H9 (cell line): ENCODE measurements at regions not wholly inside any gene's neighbourhood (a gene's known extent, or its start where the extent isn't known, plus 50 kb on each side); places are given as distances from the start of the nearest gene placed in this dataset.

Experiments used
- DNase-seq: peaks from one replicate; pipeline ENCODE4 v3.0.0-alpha.2; 2017
- H2AFZ ChIP-seq: one replicate; pipeline ENCODE4 v1.6.1; 2013; ENCODE audit warnings: mild to moderate bottlenecking, low read length, control low read depth, moderate library complexity
- H2AK5ac ChIP-seq: 2 replicates; pipeline ENCODE4 v1.6.1; 2013; ENCODE audit warnings: low read length, control low read depth, mixed read lengths; ENCODE audit not compliant: insufficient read length
- H2BK120ac ChIP-seq: one replicate; pipeline ENCODE4 v1.6.1; 2013; ENCODE audit warnings: low read depth, mild to moderate bottlenecking, low read length, control low read depth, inconsistent platforms; ENCODE audit not compliant: poor library complexity, severe bottlenecking
- H2BK12ac ChIP-seq: 2 replicates; pipeline ENCODE4 v1.6.1; 2013; ENCODE audit warnings: low read length, control low read depth, mixed read lengths, low read depth; ENCODE audit not compliant: insufficient read length
- H2BK15ac ChIP-seq: 2 replicates; pipeline ENCODE4 v1.6.1; 2013; ENCODE audit warnings: low read depth, low read length, control low read depth
- H2BK20ac ChIP-seq: one replicate; pipeline ENCODE4 v1.6.1; 2013; ENCODE audit warnings: low read depth, mild to moderate bottlenecking, low read length, control low read depth, inconsistent platforms; ENCODE audit not compliant: poor library complexity, severe bottlenecking
- H2BK5ac ChIP-seq: 2 replicates; pipeline ENCODE4 v1.6.1; 2013; ENCODE audit warnings: low read length, control low read depth, mixed read lengths; ENCODE audit not compliant: insufficient read length
- H3K14ac ChIP-seq: 2 replicates; pipeline ENCODE4 v1.6.1; 2013; ENCODE audit warnings: low read length, control low read depth; ENCODE audit not compliant: insufficient read depth
- H3K18ac ChIP-seq: 2 replicates; pipeline ENCODE4 v1.6.1; 2013; ENCODE audit warnings: low read depth, mild to moderate bottlenecking, mixed read lengths, low read length, control low read depth; ENCODE audit not compliant: insufficient read length
- H3K23ac ChIP-seq: 2 replicates; pipeline ENCODE4 v1.6.1; 2013; ENCODE audit warnings: low read length, control low read depth, mixed read lengths, low read depth; ENCODE audit not compliant: insufficient read length
- H3K23me2 ChIP-seq: 2 replicates; pipeline ENCODE4 v1.6.1; 2013; ENCODE audit warnings: low read depth, mild to moderate bottlenecking, mixed read lengths, low read length, control low read depth; ENCODE audit not compliant: insufficient read length, poor library complexity, severe bottlenecking
- H3K27ac ChIP-seq: 2 replicates; pipeline ENCODE4 v1.5.1; 2013; ENCODE audit warnings: low read length, control low read depth, mixed read lengths, low read depth; ENCODE audit not compliant: insufficient read length
- H3K27me3 ChIP-seq: 2 replicates; pipeline ENCODE4 v1.6.1; 2013; ENCODE audit warnings: low read length, control low read depth, inconsistent platforms; ENCODE audit not compliant: insufficient read depth
- H3K4ac ChIP-seq: 2 replicates; pipeline ENCODE4 v1.6.1; 2013; ENCODE audit warnings: low read depth, mild to moderate bottlenecking, control low read depth, inconsistent platforms, low read length, moderate library complexity
- H3K4me1 ChIP-seq: 2 replicates; pipeline ENCODE4 v1.6.1; 2013; ENCODE audit warnings: low read length, control low read depth, inconsistent platforms; ENCODE audit not compliant: insufficient read depth
- H3K4me2 ChIP-seq: 2 replicates; pipeline ENCODE4 v1.6.1; 2013; ENCODE audit warnings: low read length, control low read depth, mixed read lengths; ENCODE audit not compliant: insufficient read length, insufficient read depth
- H3K56ac ChIP-seq: 2 replicates; pipeline ENCODE4 v1.6.1; 2013; ENCODE audit warnings: low read depth, mild to moderate bottlenecking, mixed read lengths, low read length, control low read depth; ENCODE audit not compliant: insufficient read length
- H3K79me1 ChIP-seq: 2 replicates; pipeline ENCODE4 v1.6.1; 2013; ENCODE audit warnings: low read depth, mild to moderate bottlenecking, moderate library complexity, low read length, control low read depth, inconsistent platforms; ENCODE audit not compliant: insufficient read depth, poor library complexity, severe bottlenecking
- H3K79me2 ChIP-seq: 2 replicates; pipeline ENCODE4 v1.6.1; 2013; ENCODE audit warnings: low read length, control low read depth, inconsistent platforms; ENCODE audit not compliant: insufficient read depth
- H3K9ac ChIP-seq: 2 replicates; pipeline ENCODE4 v1.6.1; 2013; ENCODE audit warnings: low read length, control low read depth, mixed read lengths; ENCODE audit not compliant: insufficient read length; ENCODE audit errors: extremely low read depth
- H3K9me3 ChIP-seq: one replicate; pipeline ENCODE4 v1.6.1; 2013; ENCODE audit warnings: low read depth, low read length, inconsistent platforms; ENCODE audit not compliant: control insufficient read depth
- H3T11ph ChIP-seq: one replicate; pipeline ENCODE4 v1.6.1; 2013; ENCODE audit warnings: mild to moderate bottlenecking, low read length, control low read depth, inconsistent platforms
- H4K20me1 ChIP-seq: one replicate; pipeline ENCODE4 v1.6.1; 2013; ENCODE audit not compliant: control insufficient read depth, insufficient read length, insufficient read depth
- H4K5ac ChIP-seq: 2 replicates; pipeline ENCODE4 v1.6.1; 2013; ENCODE audit warnings: low read depth, mild to moderate bottlenecking, mixed read lengths, low read length, control low read depth; ENCODE audit not compliant: insufficient read length
- H4K8ac ChIP-seq: replicated peaks from 2 replicates; pipeline ENCODE4 v1.6.1; 2013; ENCODE audit warnings: low read length, control low read depth, mixed read lengths, low read depth; ENCODE audit not compliant: insufficient read length
- H4K91ac ChIP-seq: 2 replicates; pipeline ENCODE4 v1.6.1; 2013; ENCODE audit warnings: low read depth, mild to moderate bottlenecking, moderate library complexity, mixed read lengths, low read length, control low read depth; ENCODE audit not compliant: insufficient read length
- H3K27ac Mint-ChIP-seq, 3 experiments: 2 replicates in 2 of 3; 3 replicates in 1 of 3; pipeline ENCODE4 v1.8.0; 2020 to 2021; ENCODE audit warnings: mixed read lengths in 3 of 3, mild to moderate bottlenecking in 1 of 3, moderate library complexity in 1 of 3
- H3K27me3 Mint-ChIP-seq: 2 replicates; pipeline ENCODE4 v1.8.0; 2021; ENCODE audit warnings: low read depth, mild to moderate bottlenecking, moderate library complexity, mixed read lengths
- H3K36me3 Mint-ChIP-seq, 3 experiments: 2 replicates in 2 of 3; 3 replicates in 1 of 3; pipeline ENCODE4 v1.8.0; 2020 to 2021; ENCODE audit warnings: low read depth in 3 of 3, mixed read lengths in 3 of 3; ENCODE audit not compliant: insufficient read depth in 1 of 3
- H3K4me1 Mint-ChIP-seq, 2 experiments: 2 replicates each; pipeline ENCODE4 v1.8.0; 2020; ENCODE audit warnings: mixed read lengths in 2 of 2
- H3K4me3 Mint-ChIP-seq, 2 experiments: 2 replicates in 1 of 2; 3 replicates in 1 of 2; pipeline ENCODE4 v1.8.0; 2020 to 2021; ENCODE audit warnings: mild to moderate bottlenecking in 2 of 2, mixed read lengths in 2 of 2, moderate library complexity in 1 of 2
- H3K9me3 Mint-ChIP-seq, 2 experiments: 2 replicates in 1 of 2; 3 replicates in 1 of 2; pipeline ENCODE4 v1.8.0; 2020; ENCODE audit warnings: mild to moderate bottlenecking in 2 of 2, mixed read lengths in 2 of 2, moderate library complexity in 1 of 2
- WGBS: extraction: QIAGEN DNeasy Blood & Tissue Kit; methylation state at CpG from one replicate; pipeline ENCODE4 v1.1.7; 2013; ENCODE audit warnings: missing lambda C conversion rate, low lambda C conversion rate, mixed read lengths; ENCODE audit not compliant: insufficient read length; ENCODE audit errors: extremely low coverage; 5-methylcytosine and 5-hydroxymethylcytosine counted together
- TF ChIP-seq, protein P1 (sequence below): fragments of 200-600 bp; sonication (generic); conservative IDR thresholded peaks from 3 replicates; pipeline ENCODE4 v1.8.0; 2021; ENCODE audit warnings: antibody characterized with exemption, mild to moderate bottlenecking

- H3K9me3 ChIP-seq, result no peaks in the 10 kb centered on the region
- H3K4me1 Mint-ChIP-seq, result no peaks in the 10 kb centered on the region
- peaks cover 0 to 2% of the 10 kb centered on the region in 2 experiments; a peak in 3 of 5 replicates for H3K9me3 Mint-ChIP-seq
- no peak overlapping the region for H2AK5ac ChIP-seq
- H3K27me3 ChIP-seq, result no peaks in the 10 kb centered on the region
- H2BK120ac ChIP-seq, result no peak overlapping the region
- H3K27ac ChIP-seq, result no peak overlapping the region
- no peaks in the 10 kb centered on the region for H4K20me1 ChIP-seq
- no peaks in the 10 kb centered on the region for H3K79me2 ChIP-seq
- no peak overlapping the region for H4K8ac ChIP-seq
- no peak overlapping the region for H3K23ac ChIP-seq
- no peak overlapping the region for H2BK20ac ChIP-seq
- no peak overlapping the region for H4K5ac ChIP-seq
- no peak overlapping the region for H3K27ac Mint-ChIP-seq
- no peaks in the 10 kb centered on the region for H3K79me1 ChIP-seq
- H3K4me3 Mint-ChIP-seq, result no peak overlapping the region
- TF ChIP-seq, protein P1, sequence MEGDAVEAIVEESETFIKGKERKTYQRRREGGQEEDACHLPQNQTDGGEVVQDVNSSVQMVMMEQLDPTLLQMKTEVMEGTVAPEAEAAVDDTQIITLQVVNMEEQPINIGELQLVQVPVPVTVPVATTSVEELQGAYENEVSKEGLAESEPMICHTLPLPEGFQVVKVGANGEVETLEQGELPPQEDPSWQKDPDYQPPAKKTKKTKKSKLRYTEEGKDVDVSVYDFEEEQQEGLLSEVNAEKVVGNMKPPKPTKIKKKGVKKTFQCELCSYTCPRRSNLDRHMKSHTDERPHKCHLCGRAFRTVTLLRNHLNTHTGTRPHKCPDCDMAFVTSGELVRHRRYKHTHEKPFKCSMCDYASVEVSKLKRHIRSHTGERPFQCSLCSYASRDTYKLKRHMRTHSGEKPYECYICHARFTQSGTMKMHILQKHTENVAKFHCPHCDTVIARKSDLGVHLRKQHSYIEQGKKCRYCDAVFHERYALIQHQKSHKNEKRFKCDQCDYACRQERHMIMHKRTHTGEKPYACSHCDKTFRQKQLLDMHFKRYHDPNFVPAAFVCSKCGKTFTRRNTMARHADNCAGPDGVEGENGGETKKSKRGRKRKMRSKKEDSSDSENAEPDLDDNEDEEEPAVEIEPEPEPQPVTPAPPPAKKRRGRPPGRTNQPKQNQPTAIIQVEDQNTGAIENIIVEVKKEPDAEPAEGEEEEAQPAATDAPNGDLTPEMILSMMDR, result no peak
- no peak overlapping the region for H3T11ph ChIP-seq
- H3K23me2 ChIP-seq, result no peaks in the 10 kb centered on the region
- DNase-seq, result no peak
- no peak overlapping the region for H3K14ac ChIP-seq
- no peak overlapping the region for H3K56ac ChIP-seq
- no peak overlapping the region for H3K18ac ChIP-seq
- peaks cover 2% of the 10 kb centered on the region; the same call in 1 of the 2 replicates for H3K27me3 Mint-ChIP-seq
- no peak overlapping the region for H2BK15ac ChIP-seq
- H3K4me1 ChIP-seq, result no peaks in the 10 kb centered on the region
- no CpG with 5 or more reads among the region's 4 CpGs for WGBS
- no peak overlapping the region for H2BK5ac ChIP-seq
- H3K9ac ChIP-seq, result no peak overlapping the region
- H2BK12ac ChIP-seq, result no peak overlapping the region
- no peak overlapping the region for H3K4ac ChIP-seq
- no peak overlapping the region for H2AFZ ChIP-seq
- no peaks in the 10 kb centered on the region; a peak in 1 of 7 replicates for H3K36me3 Mint-ChIP-seq
- H4K91ac ChIP-seq, result no peak overlapping the region
- no peak overlapping the region for H3K4me2 ChIP-seq
Measured at GRCh38 chr11:46183819-46184218, 62.6 kb upstream of the PHF21A start.
